Glomerular visceral epithelial cell (primary cell): ENCODE measurements at regions not wholly inside any gene's neighbourhood (a gene's known extent, or its start where the extent isn't known, plus 50 kb on each side); places are given as distances from the start of the nearest gene placed in this dataset.

Experiments used
- DNase-seq: peaks from one replicate; pipeline ENCODE4 v3.0.0-alpha.2; 2016; ENCODE audit errors: extremely low spot score

- no peak for DNase-seq
Observed at GRCh38 chr4:34636623-34637022, 1607.7 kb downstream of the ARAP2 start.

- DNase-seq, result no peak
Observed at GRCh38 chr4:34643476-34643875, 1600.8 kb downstream of the ARAP2 start.

- DNase-seq, result peak; percentile 76
Observed at GRCh38 chr4:34644579-34645115, 1599.7 kb downstream of the ARAP2 start.

- DNase-seq, result no peak
Observed at GRCh38 chr4:34649716-34650115, 1594.6 kb downstream of the ARAP2 start.

GRCh38 chr4:34664051-34664450 is 1580.3 kb downstream of the ARAP2 start:
- no peak for DNase-seq

GRCh38 chr4:34676400-34676799 is 1567.9 kb downstream of the ARAP2 start:
- DNase-seq, result peak; percentile 18

GRCh38 chr4:34678431-34678830 is 1565.9 kb downstream of the ARAP2 start:
- no peak for DNase-seq

GRCh38 chr4:34679228-34679627 is 1565.1 kb downstream of the ARAP2 start:
- DNase-seq, result no peak

- DNase-seq, result no peak
Observed at GRCh38 chr4:34709564-34709963, 1534.8 kb downstream of the ARAP2 start.

GRCh38 chr4:34718576-34719245 is 1525.6 kb downstream of the ARAP2 start:
- no peak for DNase-seq

GRCh38 chr4:34720571-34720970 is 1523.7 kb downstream of the ARAP2 start:
- DNase-seq, result peak; percentile 47

GRCh38 chr4:34721835-34722234 is 1522.5 kb downstream of the ARAP2 start:
- no peak for DNase-seq

- DNase-seq, result no peak
Observed at GRCh38 chr4:34723605-34724004, 1520.7 kb downstream of the ARAP2 start.

- DNase-seq, result no peak
Observed at GRCh38 chr4:34724491-34724890, 1519.8 kb downstream of the ARAP2 start.

GRCh38 chr4:34731070-34731469 is 1513.2 kb downstream of the ARAP2 start:
- DNase-seq, result peak; percentile 4

GRCh38 chr4:34732176-34732950 is 1512.0 kb downstream of the ARAP2 start:
- no peak for DNase-seq

- no peak for DNase-seq
Observed at GRCh38 chr4:34733185-34733941, 1511.0 kb downstream of the ARAP2 start.

- no peak for DNase-seq
Observed at GRCh38 chr4:34766935-34767334, 1477.4 kb downstream of the ARAP2 start.

GRCh38 chr4:34767407-34767806 is 1476.9 kb downstream of the ARAP2 start:
- no peak for DNase-seq

GRCh38 chr4:34771632-34772031 is 1472.7 kb downstream of the ARAP2 start:
- no peak for DNase-seq

GRCh38 chr4:34790131-34790530 is 1454.2 kb downstream of the ARAP2 start:
- no peak for DNase-seq

GRCh38 chr4:34791209-34791608 is 1453.1 kb downstream of the ARAP2 start:
- no peak for DNase-seq
